ENCODE measurements at regions not wholly inside any gene's neighbourhood (a gene's known extent, or its start where the extent isn't known, plus 50 kb on each side); places are given as distances from the start of the nearest gene placed in this dataset.

- DNase-seq, result no peak
Measured at GRCh38 chr11:15390857-15391256, 276.1 kb downstream of the INSC start.

GRCh38 chr11:15396778-15397177, 282.1 kb downstream of the INSC start:
- no peak for DNase-seq

GRCh38 chr11:15406851-15407351, 292.2 kb downstream of the INSC start:
- no peak for DNase-seq

- DNase-seq, result no peak
Measured at GRCh38 chr11:15412054-15412453, 297.3 kb downstream of the INSC start.

- DNase-seq, result no peak
Measured at GRCh38 chr11:15418921-15419320, 304.2 kb downstream of the INSC start.

- no peak for DNase-seq
Measured at GRCh38 chr11:15419696-15420095, 305.0 kb downstream of the INSC start.

- no peak for DNase-seq
Measured at GRCh38 chr11:15430381-15430780, 315.7 kb downstream of the INSC start.

- DNase-seq, result no peak
Measured at GRCh38 chr11:15434529-15434928, 319.8 kb downstream of the INSC start.

GRCh38 chr11:15446315-15446714, 331.6 kb downstream of the INSC start:
- DNase-seq, result no peak

GRCh38 chr11:15446929-15447328, 332.2 kb downstream of the INSC start:
- DNase-seq, result no peak

GRCh38 chr11:15451713-15452112, 337.0 kb downstream of the INSC start:
- no peak for DNase-seq

- no peak for DNase-seq
Measured at GRCh38 chr11:15453211-15453765, 338.6 kb downstream of the INSC start.

GRCh38 chr11:15468466-15468865, 353.7 kb downstream of the INSC start:
- no peak for DNase-seq

GRCh38 chr11:15471048-15471894, 356.5 kb downstream of the INSC start:
- no peak for DNase-seq

GRCh38 chr11:15471895-15472799, 357.4 kb downstream of the INSC start:
- no peak for DNase-seq

GRCh38 chr11:15473954-15474837, 359.5 kb downstream of the INSC start:
- DNase-seq, result no peak

- no peak for DNase-seq
Measured at GRCh38 chr11:15476371-15476917, 361.7 kb downstream of the INSC start.

GRCh38 chr11:15481871-15482270, 367.1 kb downstream of the INSC start:
- DNase-seq, result no peak

- DNase-seq, result no peak
Measured at GRCh38 chr11:15483205-15483604, 368.5 kb downstream of the INSC start.

GRCh38 chr11:15484398-15484797, 369.7 kb downstream of the INSC start:
- DNase-seq, result no peak

- DNase-seq, result no peak
Measured at GRCh38 chr11:15485432-15485831, 370.7 kb downstream of the INSC start.

GRCh38 chr11:15489281-15489680, 374.6 kb downstream of the INSC start:
- no peak for DNase-seq
